ENCODE measurements at regions not wholly inside any gene's neighbourhood (a gene's known extent, or its start where the extent isn't known, plus 50 kb on each side); places are given as distances from the start of the nearest gene placed in this dataset.

DNA sequence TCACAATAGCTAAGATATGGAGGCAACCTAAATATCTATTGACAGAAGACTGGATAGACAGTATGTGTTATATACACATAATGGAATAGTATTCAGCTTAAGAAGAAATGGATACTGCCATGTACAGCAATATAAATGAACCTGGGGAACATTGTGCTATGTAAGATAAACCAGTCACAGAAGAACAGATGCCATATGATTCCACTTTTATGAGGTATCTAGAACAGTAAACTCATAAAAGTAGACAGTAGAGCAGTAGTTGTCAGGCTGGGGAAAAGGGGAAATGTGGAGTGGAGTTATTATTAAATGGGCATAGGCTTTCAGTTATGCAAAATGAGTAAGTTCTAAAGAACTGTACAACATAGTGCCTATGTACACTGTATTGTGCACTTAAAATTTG lies 1055.7 kb upstream of the TMEFF2 start:
- TF ChIP-seq CREB1 (CRISPR knock-in tag; IDR thresholded peaks at IDR 0.05) = no peak
- no peak for TF ChIP-seq E2F4 (CRISPR knock-in tag; IDR thresholded peaks at IDR 0.05; ENCODE audit: borderline replicate concordance, low read depth)
- no peak for TF ChIP-seq MXD4 (CRISPR knock-in tag; IDR thresholded peaks at IDR 0.05; ENCODE audit: borderline replicate concordance)
- TF ChIP-seq PRRX2 (CRISPR knock-in tag; IDR thresholded peaks at IDR 0.05) = no peak
- TF ChIP-seq ZNF396 (CRISPR knock-in tag; IDR thresholded peaks at IDR 0.05; ENCODE audit: borderline replicate concordance) = no peak
- TF ChIP-seq, protein P1, sequence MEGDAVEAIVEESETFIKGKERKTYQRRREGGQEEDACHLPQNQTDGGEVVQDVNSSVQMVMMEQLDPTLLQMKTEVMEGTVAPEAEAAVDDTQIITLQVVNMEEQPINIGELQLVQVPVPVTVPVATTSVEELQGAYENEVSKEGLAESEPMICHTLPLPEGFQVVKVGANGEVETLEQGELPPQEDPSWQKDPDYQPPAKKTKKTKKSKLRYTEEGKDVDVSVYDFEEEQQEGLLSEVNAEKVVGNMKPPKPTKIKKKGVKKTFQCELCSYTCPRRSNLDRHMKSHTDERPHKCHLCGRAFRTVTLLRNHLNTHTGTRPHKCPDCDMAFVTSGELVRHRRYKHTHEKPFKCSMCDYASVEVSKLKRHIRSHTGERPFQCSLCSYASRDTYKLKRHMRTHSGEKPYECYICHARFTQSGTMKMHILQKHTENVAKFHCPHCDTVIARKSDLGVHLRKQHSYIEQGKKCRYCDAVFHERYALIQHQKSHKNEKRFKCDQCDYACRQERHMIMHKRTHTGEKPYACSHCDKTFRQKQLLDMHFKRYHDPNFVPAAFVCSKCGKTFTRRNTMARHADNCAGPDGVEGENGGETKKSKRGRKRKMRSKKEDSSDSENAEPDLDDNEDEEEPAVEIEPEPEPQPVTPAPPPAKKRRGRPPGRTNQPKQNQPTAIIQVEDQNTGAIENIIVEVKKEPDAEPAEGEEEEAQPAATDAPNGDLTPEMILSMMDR (IDR thresholded peaks at IDR 0.05) = no peak

Data from WTC11 (cell line).